Sigmoid colon (tissue), 4 donors: ENCODE measurements at regions not wholly inside any gene's neighbourhood (a gene's known extent, or its start where the extent isn't known, plus 50 kb on each side); places are given as distances from the start of the nearest gene placed in this dataset.

Experiments used
- EP300 ChIP-seq, 4 donors: sonication (generic); formaldehyde crosslinking; IDR thresholded peaks; one replicate each; pipeline ENCODE4 v1.6.1; 2017; ENCODE audit warnings: antibody characterized with exemption in 4 of 4
- POLR2A ChIP-seq, 2 donors: fragments of 450-650 bp; IDR thresholded peaks; one replicate each; pipeline ENCODE4 v1.6.1; 2016; ENCODE audit warnings: antibody characterized with exemption in 2 of 2, mild to moderate bottlenecking in 2 of 2, moderate library complexity in 2 of 2
- POLR2AphosphoS5 ChIP-seq, 4 donors: sonication (generic); formaldehyde crosslinking; IDR thresholded peaks; one replicate each; pipeline ENCODE4 v1.6.1; 2017; ENCODE audit warnings: antibody characterized with exemption in 4 of 4
- TF ChIP-seq, protein P1 (sequence below), 4 experiments: fragments of 450-650 bp in 3 of 4; fragments of 200-600 bp in 1 of 4; IDR thresholded peaks; one replicate each; pipeline ENCODE4 v1.5.1; 2016 to 2019; ENCODE audit warnings: antibody characterized with exemption in 4 of 4, mild to moderate bottlenecking in 3 of 4, moderate library complexity in 2 of 4

DNA sequence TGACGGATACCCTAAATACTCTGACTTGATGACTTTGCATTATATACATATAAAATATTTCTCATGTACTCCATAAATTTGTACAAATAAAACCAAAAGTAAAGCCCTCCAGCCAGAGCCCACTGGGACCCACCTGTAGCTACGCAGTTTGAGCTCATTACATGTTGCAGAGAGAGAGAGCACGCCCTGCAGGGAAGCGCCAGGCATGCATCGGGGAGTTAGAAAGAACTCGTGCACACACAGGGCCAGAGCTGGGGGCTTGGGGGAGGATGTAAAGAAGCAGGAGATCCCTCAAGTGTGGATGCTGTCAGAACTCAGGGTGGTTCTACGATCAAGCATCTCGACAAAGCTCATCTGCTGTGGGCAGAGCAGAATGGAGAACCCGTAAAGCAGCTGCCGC is 178.5 kb upstream of the RTL1 start:
- TF ChIP-seq EP300 (IDR thresholded peaks at IDR 0.05) (no peak), POLR2A (IDR thresholded peaks at IDR 0.05) (no peak), POLR2AphosphoS5 (IDR thresholded peaks at IDR 0.05) (no peak)
- TF ChIP-seq, protein P1, sequence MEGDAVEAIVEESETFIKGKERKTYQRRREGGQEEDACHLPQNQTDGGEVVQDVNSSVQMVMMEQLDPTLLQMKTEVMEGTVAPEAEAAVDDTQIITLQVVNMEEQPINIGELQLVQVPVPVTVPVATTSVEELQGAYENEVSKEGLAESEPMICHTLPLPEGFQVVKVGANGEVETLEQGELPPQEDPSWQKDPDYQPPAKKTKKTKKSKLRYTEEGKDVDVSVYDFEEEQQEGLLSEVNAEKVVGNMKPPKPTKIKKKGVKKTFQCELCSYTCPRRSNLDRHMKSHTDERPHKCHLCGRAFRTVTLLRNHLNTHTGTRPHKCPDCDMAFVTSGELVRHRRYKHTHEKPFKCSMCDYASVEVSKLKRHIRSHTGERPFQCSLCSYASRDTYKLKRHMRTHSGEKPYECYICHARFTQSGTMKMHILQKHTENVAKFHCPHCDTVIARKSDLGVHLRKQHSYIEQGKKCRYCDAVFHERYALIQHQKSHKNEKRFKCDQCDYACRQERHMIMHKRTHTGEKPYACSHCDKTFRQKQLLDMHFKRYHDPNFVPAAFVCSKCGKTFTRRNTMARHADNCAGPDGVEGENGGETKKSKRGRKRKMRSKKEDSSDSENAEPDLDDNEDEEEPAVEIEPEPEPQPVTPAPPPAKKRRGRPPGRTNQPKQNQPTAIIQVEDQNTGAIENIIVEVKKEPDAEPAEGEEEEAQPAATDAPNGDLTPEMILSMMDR (IDR thresholded peaks at IDR 0.05): no peak
